A673 (cell line): ENCODE measurements at regions not wholly inside any gene's neighbourhood (a gene's known extent, or its start where the extent isn't known, plus 50 kb on each side); places are given as distances from the start of the nearest gene placed in this dataset.

ENCODE experiments used
- BruUV-seq: library from RNA; stranded (reverse); fragments of 400-500 nt; replicated peaks from 2 replicates; lab custom pipeline; 2021; lab: Mats Ljungman, UMichigan
- CTCF ChIA-PET: fragments of 300-600 bp; sonication (Branson Sonifier 250); formaldehyde crosslinking; loops from one replicate; lab custom pipeline; 2022; ENCODE audit warnings: antibody characterized with exemption; lab: Charles Lee
- POLR2A ChIA-PET: fragments of 300-600 bp; sonication (Branson Sonifier 250); formaldehyde crosslinking; loops from one replicate; lab custom pipeline; 2022; ENCODE audit warnings: antibody characterized with exemption; ENCODE audit not compliant: low non-redundant PET; lab: Charles Lee
- DNase-seq: peaks from one replicate; pipeline ENCODE4 v3.0.0-alpha.2; 2015; ENCODE audit warnings: low spot score
- H3K27ac ChIP-seq: fragments of 200-600 bp; sonication (generic); 2 replicates; pipeline ENCODE4 v1.5.1; 2016; ENCODE audit warnings: mixed run types, low read depth, mild to moderate bottlenecking, mixed read lengths, antibody characterized with exemption, low read length; ENCODE audit not compliant: poor library complexity, severe bottlenecking
- H3K27me3 ChIP-seq: fragments of 200-600 bp; sonication (generic); replicated peaks from 2 replicates; pipeline ENCODE4 v1.6.1; 2017; ENCODE audit warnings: mixed run types, low read depth, mild to moderate bottlenecking, mixed read lengths, antibody characterized with exemption, low read length; ENCODE audit not compliant: insufficient read depth, poor library complexity
- H3K36me3 ChIP-seq: fragments of 200-600 bp; sonication (generic); 2 replicates; pipeline ENCODE4 v1.6.1; 2016; ENCODE audit warnings: mixed run types, mild to moderate bottlenecking, mixed read lengths, antibody characterized with exemption, low read length; ENCODE audit not compliant: insufficient read depth, poor library complexity, severe bottlenecking
- H3K4me1 ChIP-seq: fragments of 200-600 bp; sonication (generic); 2 replicates; pipeline ENCODE4 v1.6.1; 2017; ENCODE audit warnings: mixed run types, mild to moderate bottlenecking, mixed read lengths, antibody characterized with exemption, low read length; ENCODE audit not compliant: insufficient read depth, poor library complexity, severe bottlenecking
- H3K4me3 ChIP-seq: fragments of 200-600 bp; sonication (generic); 2 replicates; pipeline ENCODE4 v1.5.1; 2016; ENCODE audit warnings: low read depth, mixed run types, mild to moderate bottlenecking, mixed read lengths, low read length; ENCODE audit not compliant: poor library complexity, severe bottlenecking
- H3K9me3 ChIP-seq: fragments of 200-600 bp; sonication (generic); 2 replicates; pipeline ENCODE4 v1.6.1; 2016; ENCODE audit warnings: mixed run types, low read depth, mild to moderate bottlenecking, mixed read lengths, antibody characterized with exemption, low read length; ENCODE audit not compliant: poor library complexity, severe bottlenecking
- EZH2 ChIP-seq: fragments of 200-600 bp; sonication (generic); IDR thresholded peaks from 2 replicates; pipeline ENCODE4 v1.6.1; 2017; ENCODE audit warnings: borderline replicate concordance, low read depth, mild to moderate bottlenecking, mixed read lengths, antibody characterized with exemption, low read length; ENCODE audit not compliant: poor library complexity, severe bottlenecking
- intact Hi-C: fragments of 100-400 bp; cut with micrococcal nuclease; formaldehyde crosslinking; loops from one replicate; pipeline ENCODE4 v1.10.0; 2022; ENCODE audit not compliant: unreplicated experiment
- TF ChIP-seq, protein P1 (sequence below): fragments of 300-800, 200-600 bp; sonication (generic); conservative IDR thresholded peaks from 2 replicates; pipeline ENCODE4 v1.5.1; 2017; ENCODE audit warnings: low read depth, mild to moderate bottlenecking, antibody characterized with exemption, low read length, moderate library complexity, mixed read lengths

DNA sequence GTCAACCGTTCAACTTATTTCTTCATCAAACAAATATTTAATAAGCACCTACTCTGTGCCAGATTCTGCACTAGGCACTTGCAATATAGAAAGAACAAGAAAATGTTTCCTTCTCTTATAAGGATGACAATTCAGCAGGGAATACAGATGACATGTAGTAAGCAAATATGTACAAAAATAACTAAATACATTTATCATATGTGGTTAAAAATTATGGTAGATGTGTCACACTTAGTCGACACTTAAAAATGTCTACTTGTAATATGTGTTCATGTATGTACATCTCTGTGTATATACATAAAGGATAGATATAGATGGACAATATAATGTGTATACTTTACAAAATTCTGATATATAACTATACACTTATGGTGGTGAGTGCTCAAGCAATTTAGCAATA, 417.0 kb upstream of the MEF2C start:
- no peak for DNase-seq
- no peak for TF ChIP-seq EZH2
- TF ChIP-seq, protein P1, sequence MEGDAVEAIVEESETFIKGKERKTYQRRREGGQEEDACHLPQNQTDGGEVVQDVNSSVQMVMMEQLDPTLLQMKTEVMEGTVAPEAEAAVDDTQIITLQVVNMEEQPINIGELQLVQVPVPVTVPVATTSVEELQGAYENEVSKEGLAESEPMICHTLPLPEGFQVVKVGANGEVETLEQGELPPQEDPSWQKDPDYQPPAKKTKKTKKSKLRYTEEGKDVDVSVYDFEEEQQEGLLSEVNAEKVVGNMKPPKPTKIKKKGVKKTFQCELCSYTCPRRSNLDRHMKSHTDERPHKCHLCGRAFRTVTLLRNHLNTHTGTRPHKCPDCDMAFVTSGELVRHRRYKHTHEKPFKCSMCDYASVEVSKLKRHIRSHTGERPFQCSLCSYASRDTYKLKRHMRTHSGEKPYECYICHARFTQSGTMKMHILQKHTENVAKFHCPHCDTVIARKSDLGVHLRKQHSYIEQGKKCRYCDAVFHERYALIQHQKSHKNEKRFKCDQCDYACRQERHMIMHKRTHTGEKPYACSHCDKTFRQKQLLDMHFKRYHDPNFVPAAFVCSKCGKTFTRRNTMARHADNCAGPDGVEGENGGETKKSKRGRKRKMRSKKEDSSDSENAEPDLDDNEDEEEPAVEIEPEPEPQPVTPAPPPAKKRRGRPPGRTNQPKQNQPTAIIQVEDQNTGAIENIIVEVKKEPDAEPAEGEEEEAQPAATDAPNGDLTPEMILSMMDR, result no peak
- no peaks in the 10 kb centered on the region for H3K36me3 ChIP-seq
- no TSS peak for BruUV-seq
- H3K4me1 ChIP-seq, result no peaks in the 10 kb centered on the region
- H3K27ac ChIP-seq, result no peak overlapping the region
- no peaks in the 10 kb centered on the region for H3K27me3 ChIP-seq
- intact Hi-C loops, result no loop called here
- CTCF ChIA-PET, result no interaction called here
- POLR2A ChIA-PET, result no interaction called here
- no peaks in the 10 kb centered on the region for H3K9me3 ChIP-seq
- H3K4me3 ChIP-seq, result no peak overlapping the region

DNA sequence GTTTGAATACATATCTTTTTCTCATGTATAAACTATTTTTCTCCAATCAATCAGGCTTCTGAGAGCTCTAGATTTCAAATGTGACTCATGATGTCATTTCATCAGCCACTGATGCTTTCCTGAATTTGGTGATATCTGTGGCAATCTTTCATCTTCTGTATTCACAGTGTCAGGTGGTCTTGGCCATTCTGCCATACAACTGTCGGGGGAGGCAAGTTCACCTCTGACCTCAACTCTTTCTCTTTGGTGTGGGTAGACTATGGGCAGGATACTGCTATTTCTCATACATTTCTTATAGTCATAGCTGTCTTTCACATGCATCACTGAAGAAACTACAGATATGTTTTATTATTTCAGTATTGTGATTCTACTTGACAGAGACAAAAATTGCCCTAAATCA, 414.1 kb upstream of the MEF2C start:
- no peak overlapping the region for H3K4me3 ChIP-seq
- no peaks in the 10 kb centered on the region for H3K9me3 ChIP-seq
- H3K27ac ChIP-seq, result no peak overlapping the region
- intact Hi-C loops, result no loop called here
- ChIA-PET CTCF (no interaction called here), POLR2A (no interaction called here)
- no peak for TF ChIP-seq EZH2
- TF ChIP-seq, protein P1, result no peak
- no peaks in the 10 kb centered on the region for H3K36me3 ChIP-seq
- BruUV-seq, result no TSS peak
- no peak for DNase-seq
- H3K4me1 ChIP-seq, result no peaks in the 10 kb centered on the region
- no peaks in the 10 kb centered on the region for H3K27me3 ChIP-seq

DNA sequence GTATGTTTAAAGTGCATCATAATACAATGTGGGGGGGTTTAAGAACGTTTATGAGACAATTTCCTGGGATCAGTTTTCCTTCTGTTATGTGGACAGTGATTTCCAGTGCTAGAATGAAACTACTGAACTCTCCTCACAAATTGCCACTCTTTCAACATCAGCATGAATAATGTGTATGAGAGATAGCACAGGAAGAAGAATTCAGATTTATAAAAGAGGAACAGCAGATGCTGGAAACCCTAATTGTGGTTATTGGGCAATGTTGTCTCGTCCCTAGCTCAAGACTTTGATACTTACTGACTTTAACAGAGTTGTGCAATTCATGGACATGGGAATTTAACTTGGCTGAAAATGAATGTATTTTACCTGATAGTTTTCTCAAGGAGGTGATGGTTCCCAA, 410.8 kb upstream of the MEF2C start:
- no peaks in the 10 kb centered on the region for H3K36me3 ChIP-seq
- intact Hi-C loops, result no loop called here
- POLR2A ChIA-PET, result no interaction called here

More for the DNA sequence above, 410.8 kb upstream of the MEF2C start:
- H3K27me3 ChIP-seq, result no peaks in the 10 kb centered on the region
- no peak overlapping the region for H3K27ac ChIP-seq
- H3K4me1 ChIP-seq, result no peaks in the 10 kb centered on the region
- H3K4me3 ChIP-seq, result no peak overlapping the region
- CTCF ChIA-PET, result no interaction called here
- BruUV-seq, result no TSS peak
- DNase-seq, result no peak
- no peaks in the 10 kb centered on the region for H3K9me3 ChIP-seq
- TF ChIP-seq, protein P1, result no peak
- TF ChIP-seq EZH2, result no peak
